DND-41 (cell line): ENCODE measurements at regions not wholly inside any gene's neighbourhood (a gene's known extent, or its start where the extent isn't known, plus 50 kb on each side); places are given as distances from the start of the nearest gene placed in this dataset.

Experiments
- ATAC-seq: fragments of 200-7000 bp; cut with Tn5 transposase; 3 replicates; pipeline ENCODE4 v1.9.1; 2021; ENCODE audit warnings: low read depth; ENCODE audit not compliant: insufficient read depth
- DNase-seq: peaks from one replicate; pipeline ENCODE4 v3.0.0-alpha.2; 2020
- H2AFZ ChIP-seq: 2 replicates; pipeline ENCODE4 v1.6.0; 2012; ENCODE audit warnings: low read depth, low read length
- H3K27ac ChIP-seq: 2 replicates; pipeline ENCODE4 v1.5.1; 2012; ENCODE audit warnings: low read length, inconsistent platforms
- H3K27me3 ChIP-seq: fragments of 200-600 bp; sonication (generic); 2 replicates; pipeline ENCODE4 v1.6.0; 2012; ENCODE audit warnings: low read length, mild to moderate bottlenecking, inconsistent platforms; ENCODE audit not compliant: insufficient read depth, poor library complexity
- H3K36me3 ChIP-seq: 2 replicates; pipeline ENCODE4 v1.5.1; 2012; ENCODE audit warnings: low read length, inconsistent platforms; ENCODE audit not compliant: insufficient read depth
- H3K4me1 ChIP-seq: 2 replicates; pipeline ENCODE4 v1.5.1; 2012; ENCODE audit warnings: mild to moderate bottlenecking, low read length; ENCODE audit not compliant: insufficient read depth
- H3K4me2 ChIP-seq: 2 replicates; pipeline ENCODE4 v1.6.0; 2012; ENCODE audit warnings: mild to moderate bottlenecking, moderate library complexity, low read length, inconsistent platforms; ENCODE audit not compliant: insufficient read depth
- H3K4me3 ChIP-seq, 2 experiments: fragments of 200-600 bp in 1 of 2; shearing (Covaris generic) in 1 of 2; 2 replicates each; pipeline ENCODE4 v1.5.1; 2012 to 2016; ENCODE audit warnings: inconsistent platforms in 2 of 2, low read length in 2 of 2, mild to moderate bottlenecking in 2 of 2, low read depth in 1 of 2, moderate library complexity in 1 of 2
- H3K79me2 ChIP-seq: 2 replicates; pipeline ENCODE4 v1.6.0; 2012; ENCODE audit warnings: low read length, inconsistent platforms; ENCODE audit not compliant: insufficient read depth
- H3K9ac ChIP-seq: 2 replicates; pipeline ENCODE4 v1.6.0; 2012; ENCODE audit warnings: low read depth, mild to moderate bottlenecking, inconsistent platforms, low read length, moderate library complexity
- H3K9me3 ChIP-seq: 2 replicates; pipeline ENCODE4 v1.5.1; 2012; ENCODE audit warnings: low read length, moderate library complexity, mild to moderate bottlenecking, inconsistent platforms; ENCODE audit not compliant: insufficient read depth, severe bottlenecking
- H4K20me1 ChIP-seq: 2 replicates; pipeline ENCODE4 v1.6.0; 2012; ENCODE audit warnings: low read length; ENCODE audit not compliant: insufficient read depth
- EZH2 ChIP-seq: IDR thresholded peaks from 3 replicates; pipeline ENCODE4 v1.6.1; 2012; ENCODE audit warnings: borderline replicate concordance, low read depth, mild to moderate bottlenecking, moderate library complexity, low read length, inconsistent platforms; ENCODE audit not compliant: severe bottlenecking
- TF ChIP-seq, protein P1 (sequence below): IDR thresholded peaks from 2 replicates; pipeline ENCODE4 v1.5.1; 2012; ENCODE audit warnings: borderline replicate concordance, low read length, moderate library complexity, mild to moderate bottlenecking; ENCODE audit not compliant: poor library complexity, severe bottlenecking; ENCODE audit errors: extremely low read depth

DNA sequence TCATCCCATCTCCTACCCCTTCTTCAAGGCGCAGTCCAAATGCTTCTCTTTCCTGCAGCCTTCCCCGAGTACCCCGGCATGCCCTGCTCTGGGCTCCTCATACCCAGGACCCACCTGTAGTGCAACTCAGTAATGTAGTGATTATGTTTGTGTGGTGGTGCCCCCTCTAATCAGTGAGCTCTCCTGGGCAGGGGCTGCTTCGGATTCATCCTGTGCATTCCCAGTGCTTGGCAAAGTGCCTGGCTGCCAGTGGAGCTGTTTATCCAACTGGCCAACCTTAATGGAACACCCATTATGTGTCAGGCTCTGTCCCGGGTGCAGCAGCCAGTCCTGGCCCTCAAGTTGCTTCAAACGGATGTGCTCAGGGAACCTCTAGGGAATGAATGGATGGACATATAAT, 174.4 kb upstream of the LINGO1 start:
- TF ChIP-seq, protein P1, sequence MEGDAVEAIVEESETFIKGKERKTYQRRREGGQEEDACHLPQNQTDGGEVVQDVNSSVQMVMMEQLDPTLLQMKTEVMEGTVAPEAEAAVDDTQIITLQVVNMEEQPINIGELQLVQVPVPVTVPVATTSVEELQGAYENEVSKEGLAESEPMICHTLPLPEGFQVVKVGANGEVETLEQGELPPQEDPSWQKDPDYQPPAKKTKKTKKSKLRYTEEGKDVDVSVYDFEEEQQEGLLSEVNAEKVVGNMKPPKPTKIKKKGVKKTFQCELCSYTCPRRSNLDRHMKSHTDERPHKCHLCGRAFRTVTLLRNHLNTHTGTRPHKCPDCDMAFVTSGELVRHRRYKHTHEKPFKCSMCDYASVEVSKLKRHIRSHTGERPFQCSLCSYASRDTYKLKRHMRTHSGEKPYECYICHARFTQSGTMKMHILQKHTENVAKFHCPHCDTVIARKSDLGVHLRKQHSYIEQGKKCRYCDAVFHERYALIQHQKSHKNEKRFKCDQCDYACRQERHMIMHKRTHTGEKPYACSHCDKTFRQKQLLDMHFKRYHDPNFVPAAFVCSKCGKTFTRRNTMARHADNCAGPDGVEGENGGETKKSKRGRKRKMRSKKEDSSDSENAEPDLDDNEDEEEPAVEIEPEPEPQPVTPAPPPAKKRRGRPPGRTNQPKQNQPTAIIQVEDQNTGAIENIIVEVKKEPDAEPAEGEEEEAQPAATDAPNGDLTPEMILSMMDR, result no peak
- TF ChIP-seq EZH2, result no peak

DNA sequence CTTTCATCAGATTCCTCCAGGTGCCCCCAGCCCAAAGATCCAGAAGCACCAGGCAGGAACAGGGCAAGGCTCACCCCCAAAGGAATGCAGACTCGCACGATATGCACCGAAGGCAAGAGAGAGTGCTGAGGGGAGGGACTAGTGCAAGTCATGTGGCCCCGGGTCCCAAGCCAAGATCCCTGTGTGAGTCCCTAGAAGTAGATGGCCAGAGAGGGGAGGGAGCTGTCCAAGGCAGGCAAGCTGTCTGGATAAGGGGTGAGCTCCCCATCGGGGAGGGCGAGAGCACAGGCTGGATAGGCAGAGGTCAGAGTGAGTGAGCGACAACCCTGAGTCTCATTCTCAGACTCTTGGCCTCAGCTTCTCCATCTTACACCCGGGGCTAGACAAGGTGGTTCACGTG, 171.5 kb upstream of the LINGO1 start:
- no peak overlapping the region for H3K4me3 ChIP-seq
- no peaks in the 10 kb centered on the region for H3K36me3 ChIP-seq
- no peak overlapping the region for H3K27ac ChIP-seq
- H2AFZ ChIP-seq, result no peak overlapping the region
- no peaks in the 10 kb centered on the region for H3K27me3 ChIP-seq
- H4K20me1 ChIP-seq, result no peaks in the 10 kb centered on the region
- TF ChIP-seq, protein P1, result no peak
- no peak for TF ChIP-seq EZH2
- no peaks in the 10 kb centered on the region for H3K9me3 ChIP-seq
- no peaks in the 10 kb centered on the region for H3K4me1 ChIP-seq
- no peak overlapping the region for H3K9ac ChIP-seq
- H3K79me2 ChIP-seq, result no peaks in the 10 kb centered on the region
- no peak for DNase-seq
- H3K4me2 ChIP-seq, result no peak overlapping the region
- ATAC-seq, result no peak

More for the DNA sequence above, 174.4 kb upstream of the LINGO1 start:
- Histone ChIP-seq H3K4me3 (no peak overlapping the region), H3K27me3 (no peaks in the 10 kb centered on the region), H3K4me1 (no peaks in the 10 kb centered on the region), H3K27ac (no peak overlapping the region), H3K9ac (no peak overlapping the region), H3K79me2 (no peaks in the 10 kb centered on the region), H2AFZ (no peak overlapping the region), H3K4me2 (no peak overlapping the region), H3K9me3 (no peaks in the 10 kb centered on the region), H3K36me3 (no peaks in the 10 kb centered on the region), H4K20me1 (no peaks in the 10 kb centered on the region)
- no peak for ATAC-seq
- no peak for DNase-seq

DNA sequence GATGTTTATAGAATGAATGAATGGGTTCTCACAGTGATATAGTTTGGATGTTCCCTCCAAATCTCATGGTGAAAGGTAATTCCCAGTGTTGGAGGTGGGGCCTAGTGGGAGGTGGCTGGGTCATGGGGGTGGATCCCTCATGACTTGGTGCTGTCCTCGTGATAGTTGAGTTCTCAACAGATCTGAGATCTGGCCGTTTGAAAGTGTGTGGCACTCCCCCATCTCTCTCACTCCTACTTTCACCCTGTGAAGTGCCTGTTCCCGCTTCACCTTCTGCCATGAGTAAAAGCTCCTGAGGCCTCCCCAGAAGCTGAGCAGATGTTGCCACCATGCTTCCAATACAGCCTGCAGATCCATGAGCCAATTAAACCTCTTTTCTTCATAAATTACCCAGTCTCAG, 170.8 kb upstream of the LINGO1 start:
- no peak for DNase-seq
- H3K9me3 ChIP-seq, result no peaks in the 10 kb centered on the region

DNA sequence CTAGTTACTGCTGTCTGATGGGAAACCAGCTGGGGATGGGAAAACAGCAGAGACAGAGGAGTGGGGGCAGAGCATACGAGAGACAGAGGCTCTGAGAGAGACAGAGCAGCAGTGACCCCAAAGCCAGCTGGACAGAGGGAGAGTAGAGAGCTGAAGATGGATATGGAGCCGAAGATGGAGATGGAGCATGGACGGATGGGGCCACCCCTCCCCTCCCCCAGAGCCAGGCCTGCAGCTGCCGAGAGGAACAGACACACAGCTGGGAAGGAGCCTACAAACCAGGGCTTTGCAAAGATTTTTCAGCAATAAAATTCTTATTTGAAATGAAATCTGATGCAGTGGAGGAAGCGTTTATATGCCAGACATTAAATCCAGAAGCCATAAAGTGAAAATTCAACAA, 167.6 kb upstream of the LINGO1 start:
- ATAC-seq, result no peak
- no peaks in the 10 kb centered on the region for H3K36me3 ChIP-seq
- H3K27me3 ChIP-seq, result no peaks in the 10 kb centered on the region
- H3K9ac ChIP-seq, result no peak overlapping the region
- no peaks in the 10 kb centered on the region for H4K20me1 ChIP-seq
- H3K4me1 ChIP-seq, result peaks cover 30% of the 10 kb centered on the region
- H3K4me3 ChIP-seq, result no peak overlapping the region
- H3K9me3 ChIP-seq, result no peaks in the 10 kb centered on the region
- no peak for DNase-seq
- no peak overlapping the region for H2AFZ ChIP-seq
- no peaks in the 10 kb centered on the region for H3K79me2 ChIP-seq
- H3K4me2 ChIP-seq, result no peak overlapping the region
- H3K27ac ChIP-seq, result no peak overlapping the region
- TF ChIP-seq, protein P1, result no peak
- no peak for TF ChIP-seq EZH2

More for the DNA sequence above, 170.8 kb upstream of the LINGO1 start:
- Histone ChIP-seq H3K27me3 (no peaks in the 10 kb centered on the region), H3K27ac (no peak overlapping the region), H3K36me3 (no peaks in the 10 kb centered on the region), H4K20me1 (no peaks in the 10 kb centered on the region), H3K4me1 (no peaks in the 10 kb centered on the region), H2AFZ (no peak overlapping the region), H3K4me2 (no peak overlapping the region), H3K79me2 (no peaks in the 10 kb centered on the region), H3K4me3 (no peak overlapping the region), H3K9ac (no peak overlapping the region)
- TF ChIP-seq, protein P1, result no peak
- TF ChIP-seq EZH2, result no peak
- no peak for ATAC-seq
